ENCODE measurements at regions not wholly inside any gene's neighbourhood (a gene's known extent, or its start where the extent isn't known, plus 50 kb on each side); places are given as distances from the start of the nearest gene placed in this dataset.

DNA sequence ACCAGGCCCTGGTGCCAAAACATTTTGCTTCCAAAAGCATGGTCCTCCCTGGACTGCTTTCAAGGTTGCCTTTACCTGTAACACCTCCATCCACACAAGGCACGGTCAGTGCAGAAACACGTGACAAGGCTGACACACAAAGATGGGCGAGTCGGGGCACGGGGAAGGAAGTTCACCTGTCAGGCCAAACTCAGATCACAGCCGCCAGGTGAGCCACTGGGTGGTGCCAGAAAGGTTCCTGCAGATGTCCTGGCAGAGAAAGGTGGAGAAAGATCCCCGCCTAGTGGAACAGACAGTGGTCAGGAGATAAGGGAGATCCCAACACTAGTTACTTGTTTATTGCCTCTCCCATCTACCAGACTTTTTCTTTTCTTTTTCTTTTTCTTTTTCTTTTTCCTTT lies 155.3 kb downstream of the AIPL1 start:
- Histone ChIP-seq H3K4me3 (ENCODE audit: low read depth in 1 of 2, low read length in 2 of 2) (no peak overlapping the region), H3K36me3 (ENCODE audit: control insufficient read depth in 2 of 2, insufficient read depth in 2 of 2, low read length in 1 of 2) (no peaks in the 10 kb centered on the region), H3K4me1 (ENCODE audit: control insufficient read depth in 2 of 2, insufficient read depth in 2 of 2, low read length in 1 of 2) (no peaks in the 10 kb centered on the region), H3K9me3 (ENCODE audit: control insufficient read depth in 2 of 2, insufficient read depth in 1 of 2, low read depth in 1 of 2, low read length in 1 of 2) (no peaks in the 10 kb centered on the region), H3K27ac (ENCODE audit: low read depth in 2 of 2, low read length in 1 of 2) (no peak overlapping the region), H3K27me3 (ENCODE audit: control insufficient read depth in 1 of 2, insufficient read depth in 2 of 2, low read length in 2 of 2) (no peaks in the 10 kb centered on the region)
- 23 to 28% methylated on average over 7 of the region's 7 CpGs for WGBS, 2 donors

- no peaks in the 10 kb centered on the region for H3K4me1 ChIP-seq (ENCODE audit: control insufficient read depth in 2 of 2, insufficient read depth in 2 of 2, low read length in 1 of 2)
- 78 to 82% methylated on average over 4 of the region's 4 CpGs for WGBS, 2 donors
- H3K36me3 ChIP-seq (ENCODE audit: control insufficient read depth in 2 of 2, insufficient read depth in 2 of 2, low read length in 1 of 2), result no peaks in the 10 kb centered on the region
- no peaks in the 10 kb centered on the region for H3K27me3 ChIP-seq (ENCODE audit: control insufficient read depth in 1 of 2, insufficient read depth in 2 of 2, low read length in 2 of 2)
- no peaks in the 10 kb centered on the region for H3K9me3 ChIP-seq (ENCODE audit: control insufficient read depth in 2 of 2, insufficient read depth in 1 of 2, low read depth in 1 of 2, low read length in 1 of 2)
- H3K27ac ChIP-seq (ENCODE audit: low read depth in 2 of 2, low read length in 1 of 2), result no peak overlapping the region
- no peak overlapping the region for H3K4me3 ChIP-seq (ENCODE audit: low read depth in 1 of 2, low read length in 2 of 2)
Observed at GRCh38 chr17:6278376-6278775, 156.5 kb downstream of the AIPL1 start.

DNA sequence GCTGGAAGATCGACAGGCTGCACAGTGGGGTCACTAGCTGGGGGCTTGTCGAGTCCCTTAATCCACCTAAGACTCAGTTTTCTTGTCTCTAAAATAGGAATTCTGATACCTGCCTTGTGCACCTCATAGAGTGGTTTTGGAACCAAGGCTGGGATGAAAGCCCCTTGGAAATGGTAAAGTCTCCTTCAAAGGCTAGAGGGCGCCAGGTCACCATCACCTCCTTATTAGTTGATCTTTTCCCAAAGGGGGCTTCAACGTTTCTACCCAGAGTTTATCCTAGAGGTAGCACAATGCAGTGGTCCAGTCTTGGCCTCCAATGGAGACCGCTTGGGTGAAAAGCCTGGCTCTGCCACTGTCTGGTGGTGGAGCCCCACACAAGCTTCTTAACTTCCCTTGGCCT lies 158.2 kb downstream of the AIPL1 start:
- Histone ChIP-seq H3K36me3 (ENCODE audit: control insufficient read depth in 2 of 2, insufficient read depth in 2 of 2, low read length in 1 of 2) (no peaks in the 10 kb centered on the region), H3K4me1 (ENCODE audit: control insufficient read depth in 2 of 2, insufficient read depth in 2 of 2, low read length in 1 of 2) (no peaks in the 10 kb centered on the region), H3K27me3 (ENCODE audit: control insufficient read depth in 1 of 2, insufficient read depth in 2 of 2, low read length in 2 of 2) (no peaks in the 10 kb centered on the region), H3K27ac (ENCODE audit: low read depth in 2 of 2, low read length in 1 of 2) (no peak overlapping the region), H3K4me3 (ENCODE audit: low read depth in 1 of 2, low read length in 2 of 2) (no peak overlapping the region), H3K9me3 (ENCODE audit: control insufficient read depth in 2 of 2, insufficient read depth in 1 of 2, low read depth in 1 of 2, low read length in 1 of 2) (no peaks in the 10 kb centered on the region)
- 54 to 59% methylated on average over 5 of the region's 5 CpGs for WGBS, 2 donors

DNA sequence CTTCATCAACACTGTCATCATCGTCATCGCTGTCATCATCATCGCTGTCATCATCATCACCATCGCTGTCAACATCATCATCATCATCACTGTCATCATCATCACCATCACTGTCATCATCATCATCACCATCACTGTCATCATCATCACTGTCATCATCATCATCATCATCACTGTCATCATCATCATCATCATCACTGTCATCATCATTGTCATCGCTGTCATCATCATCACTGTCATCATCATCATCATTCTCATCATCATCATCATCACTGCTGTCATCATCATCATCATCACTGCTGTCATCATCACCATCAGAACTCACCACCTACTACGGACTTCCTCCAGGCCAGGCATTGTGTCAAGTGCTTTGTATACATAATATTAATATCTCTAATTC lies 160.6 kb downstream of the AIPL1 start:
- WGBS, 2 donors, result 83 to 88% methylated on average over 6 of the region's 6 CpGs
- no peaks in the 10 kb centered on the region for H3K36me3 ChIP-seq (ENCODE audit: control insufficient read depth in 2 of 2, insufficient read depth in 2 of 2, low read length in 1 of 2)
- no peak overlapping the region for H3K4me3 ChIP-seq (ENCODE audit: low read depth in 1 of 2, low read length in 2 of 2)
- no peaks in the 10 kb centered on the region for H3K9me3 ChIP-seq (ENCODE audit: control insufficient read depth in 2 of 2, insufficient read depth in 1 of 2, low read depth in 1 of 2, low read length in 1 of 2)
- H3K4me1 ChIP-seq (ENCODE audit: control insufficient read depth in 2 of 2, insufficient read depth in 2 of 2, low read length in 1 of 2), result no peaks in the 10 kb centered on the region
- no peak overlapping the region for H3K27ac ChIP-seq (ENCODE audit: low read depth in 2 of 2, low read length in 1 of 2)
- H3K27me3 ChIP-seq (ENCODE audit: control insufficient read depth in 1 of 2, insufficient read depth in 2 of 2, low read length in 2 of 2), result no peaks in the 10 kb centered on the region

DNA sequence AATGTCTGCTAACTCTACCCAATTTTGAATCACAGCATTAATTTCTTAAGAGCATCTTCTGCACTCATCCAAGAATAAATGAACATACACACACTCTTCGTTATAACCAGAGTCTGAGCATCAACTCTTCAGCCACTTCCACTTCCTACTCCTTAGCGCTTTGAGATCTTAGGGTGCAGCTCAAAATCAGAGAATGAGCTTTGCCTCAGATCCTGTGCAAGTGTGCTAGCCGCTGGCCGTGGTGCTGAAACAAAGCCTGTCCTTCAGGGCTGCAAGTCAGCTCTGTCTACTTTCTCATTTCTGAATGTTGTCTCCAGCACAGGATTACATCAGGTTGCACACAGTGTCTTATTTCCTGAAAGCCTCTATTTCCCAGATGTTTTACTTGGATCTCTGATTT lies 165.4 kb downstream of the AIPL1 start:
- no peak overlapping the region for H3K4me3 ChIP-seq (ENCODE audit: low read depth in 1 of 2, low read length in 2 of 2)
- H3K36me3 ChIP-seq (ENCODE audit: control insufficient read depth in 2 of 2, insufficient read depth in 2 of 2, low read length in 1 of 2), result no peaks in the 10 kb centered on the region
- H3K27me3 ChIP-seq (ENCODE audit: control insufficient read depth in 1 of 2, insufficient read depth in 2 of 2, low read length in 2 of 2), result no peaks in the 10 kb centered on the region
- WGBS, 2 donors, result 9% methylated on average over 4 of the region's 4 CpGs
- H3K4me1 ChIP-seq (ENCODE audit: control insufficient read depth in 2 of 2, insufficient read depth in 2 of 2, low read length in 1 of 2), result no peaks in the 10 kb centered on the region
- H3K27ac ChIP-seq (ENCODE audit: low read depth in 2 of 2, low read length in 1 of 2), result no peak overlapping the region
- no peaks in the 10 kb centered on the region for H3K9me3 ChIP-seq (ENCODE audit: control insufficient read depth in 2 of 2, insufficient read depth in 1 of 2, low read depth in 1 of 2, low read length in 1 of 2)

DNA sequence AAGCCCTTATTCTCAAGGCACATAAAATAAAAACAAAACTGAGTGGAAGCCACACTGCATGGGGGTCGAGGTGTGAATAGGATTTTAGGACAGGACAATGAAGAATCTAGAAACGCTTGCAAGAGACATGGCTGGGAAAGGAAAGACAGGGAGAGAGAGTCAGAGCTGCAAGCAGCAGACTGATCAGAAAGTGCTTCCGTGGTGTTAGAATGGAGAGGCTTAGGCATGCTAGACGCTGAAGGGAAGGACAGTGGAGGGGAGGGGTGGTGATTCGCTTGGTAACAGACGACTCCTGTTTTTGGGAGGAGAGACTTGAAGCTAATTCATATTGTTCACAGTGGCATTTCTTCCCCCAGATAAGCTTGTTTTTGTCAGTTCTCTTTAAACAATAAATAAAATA lies 173.5 kb downstream of the AIPL1 start:
- H3K4me1 ChIP-seq (ENCODE audit: control insufficient read depth in 2 of 2, insufficient read depth in 2 of 2, low read length in 1 of 2), result no peaks in the 10 kb centered on the region
- 23 to 27% methylated on average over 6 of the region's 6 CpGs for WGBS, 2 donors
- no peaks in the 10 kb centered on the region for H3K27me3 ChIP-seq (ENCODE audit: control insufficient read depth in 1 of 2, insufficient read depth in 2 of 2, low read length in 2 of 2)
- H3K36me3 ChIP-seq (ENCODE audit: control insufficient read depth in 2 of 2, insufficient read depth in 2 of 2, low read length in 1 of 2), result no peaks in the 10 kb centered on the region
- H3K9me3 ChIP-seq (ENCODE audit: control insufficient read depth in 2 of 2, insufficient read depth in 1 of 2, low read depth in 1 of 2, low read length in 1 of 2), result no peaks in the 10 kb centered on the region
- H3K4me3 ChIP-seq (ENCODE audit: low read depth in 1 of 2, low read length in 2 of 2), result no peak overlapping the region
- H3K27ac ChIP-seq (ENCODE audit: low read depth in 2 of 2, low read length in 1 of 2), result no peak overlapping the region

DNA sequence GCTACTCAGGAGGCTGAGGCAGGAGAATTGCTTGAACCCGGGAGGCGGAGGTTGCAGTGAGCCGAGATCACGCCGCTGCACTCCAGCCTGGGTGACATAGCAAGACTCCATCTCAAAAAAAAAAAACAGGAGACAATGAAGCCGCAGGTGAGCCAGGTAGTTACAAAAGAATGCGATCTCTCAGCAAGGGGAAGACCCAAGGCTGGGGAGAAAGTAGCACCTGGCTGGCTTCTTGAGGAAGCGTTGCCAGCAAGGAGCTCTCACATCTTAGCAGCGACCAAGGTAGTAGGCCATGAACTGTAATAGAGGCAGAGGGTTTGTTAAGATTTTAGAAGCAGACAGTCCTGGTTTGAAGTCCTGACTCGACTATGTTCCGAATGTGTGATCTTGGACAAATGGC lies 175.0 kb downstream of the AIPL1 start:
- WGBS, 2 donors, result 74 to 81% methylated on average over 10 to 11 of the region's 11 CpGs
- Histone ChIP-seq H3K9me3 (ENCODE audit: control insufficient read depth in 2 of 2, insufficient read depth in 1 of 2, low read depth in 1 of 2, low read length in 1 of 2) (no peaks in the 10 kb centered on the region), H3K27me3 (ENCODE audit: control insufficient read depth in 1 of 2, insufficient read depth in 2 of 2, low read length in 2 of 2) (no peaks in the 10 kb centered on the region), H3K4me1 (ENCODE audit: control insufficient read depth in 2 of 2, insufficient read depth in 2 of 2, low read length in 1 of 2) (no peaks in the 10 kb centered on the region), H3K36me3 (ENCODE audit: control insufficient read depth in 2 of 2, insufficient read depth in 2 of 2, low read length in 1 of 2) (no peaks in the 10 kb centered on the region), H3K27ac (ENCODE audit: low read depth in 2 of 2, low read length in 1 of 2) (no peak overlapping the region), H3K4me3 (ENCODE audit: low read depth in 1 of 2, low read length in 2 of 2) (no peak overlapping the region)

DNA sequence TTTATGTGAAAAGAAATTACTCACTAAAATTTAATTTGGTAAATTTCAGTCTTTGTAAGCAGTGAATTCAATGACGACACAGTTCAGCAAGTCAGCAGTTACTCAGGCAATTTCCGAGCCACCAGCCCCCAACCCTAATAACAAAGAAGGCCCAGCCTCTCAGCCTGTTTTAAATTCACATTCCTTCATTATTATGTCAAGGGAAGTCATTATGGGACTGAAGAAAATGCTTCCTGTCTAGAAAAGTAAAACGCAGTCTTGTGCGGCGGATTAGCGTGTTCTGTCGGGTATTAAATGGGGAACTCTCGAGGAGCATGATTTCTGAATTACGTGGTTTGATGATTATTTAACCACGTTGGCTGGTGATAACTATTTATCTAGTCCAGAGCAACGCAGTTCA lies 177.6 kb downstream of the AIPL1 start:
- no peaks in the 10 kb centered on the region for H3K36me3 ChIP-seq (ENCODE audit: control insufficient read depth in 2 of 2, insufficient read depth in 2 of 2, low read length in 1 of 2)
- no peaks in the 10 kb centered on the region for H3K4me1 ChIP-seq (ENCODE audit: control insufficient read depth in 2 of 2, insufficient read depth in 2 of 2, low read length in 1 of 2)
- WGBS, 2 donors, result 23 to 30% methylated on average over 11 of the region's 11 CpGs
- no peak overlapping the region for H3K27ac ChIP-seq (ENCODE audit: low read depth in 2 of 2, low read length in 1 of 2)
- no peaks in the 10 kb centered on the region for H3K27me3 ChIP-seq (ENCODE audit: control insufficient read depth in 1 of 2, insufficient read depth in 2 of 2, low read length in 2 of 2)
- H3K4me3 ChIP-seq (ENCODE audit: low read depth in 1 of 2, low read length in 2 of 2), result no peak overlapping the region
- H3K9me3 ChIP-seq (ENCODE audit: control insufficient read depth in 2 of 2, insufficient read depth in 1 of 2, low read depth in 1 of 2, low read length in 1 of 2), result no peaks in the 10 kb centered on the region

- H3K27me3 ChIP-seq (ENCODE audit: control insufficient read depth in 1 of 2, insufficient read depth in 2 of 2, low read length in 2 of 2), result no peaks in the 10 kb centered on the region
- no peaks in the 10 kb centered on the region for H3K36me3 ChIP-seq (ENCODE audit: control insufficient read depth in 2 of 2, insufficient read depth in 2 of 2, low read length in 1 of 2)
- no peak overlapping the region for H3K27ac ChIP-seq (ENCODE audit: low read depth in 2 of 2, low read length in 1 of 2)
- no peaks in the 10 kb centered on the region for H3K4me1 ChIP-seq (ENCODE audit: control insufficient read depth in 2 of 2, insufficient read depth in 2 of 2, low read length in 1 of 2)
- H3K9me3 ChIP-seq (ENCODE audit: control insufficient read depth in 2 of 2, insufficient read depth in 1 of 2, low read depth in 1 of 2, low read length in 1 of 2), result no peaks in the 10 kb centered on the region
- H3K4me3 ChIP-seq (ENCODE audit: low read depth in 1 of 2, low read length in 2 of 2), result no peak overlapping the region
Observed at GRCh38 chr17:6255322-6255721, 179.6 kb downstream of the AIPL1 start.

DNA sequence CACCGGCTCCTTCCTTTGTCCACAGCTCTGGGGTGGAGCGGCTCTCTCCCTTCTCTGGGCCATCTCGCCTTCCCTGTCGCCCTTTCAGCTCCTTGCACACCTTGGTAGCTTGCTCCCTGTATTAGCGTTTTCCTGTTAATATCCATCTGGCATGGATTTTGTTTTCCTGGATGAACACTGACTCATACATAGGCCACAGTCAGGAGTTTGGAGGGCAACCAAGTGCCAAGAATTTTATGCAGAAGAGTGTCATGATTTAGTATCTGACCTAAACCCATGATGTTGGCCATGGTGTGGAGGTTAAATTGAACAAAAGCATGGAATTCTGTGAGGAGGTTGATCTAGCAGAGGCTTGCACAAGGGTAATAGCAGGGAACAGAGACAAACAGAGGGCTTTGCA lies 180.9 kb downstream of the AIPL1 start:
- H3K27ac ChIP-seq (ENCODE audit: low read depth in 2 of 2, low read length in 1 of 2), result no peak overlapping the region
- WGBS, 2 donors, result 56 to 70% methylated on average over 5 of the region's 5 CpGs
- no peaks in the 10 kb centered on the region for H3K9me3 ChIP-seq (ENCODE audit: control insufficient read depth in 2 of 2, insufficient read depth in 1 of 2, low read depth in 1 of 2, low read length in 1 of 2)
- no peaks in the 10 kb centered on the region for H3K36me3 ChIP-seq (ENCODE audit: control insufficient read depth in 2 of 2, insufficient read depth in 2 of 2, low read length in 1 of 2)
- H3K4me3 ChIP-seq (ENCODE audit: low read depth in 1 of 2, low read length in 2 of 2), result no peak overlapping the region
- no peaks in the 10 kb centered on the region for H3K27me3 ChIP-seq (ENCODE audit: control insufficient read depth in 1 of 2, insufficient read depth in 2 of 2, low read length in 2 of 2)
- H3K4me1 ChIP-seq (ENCODE audit: control insufficient read depth in 2 of 2, insufficient read depth in 2 of 2, low read length in 1 of 2), result no peaks in the 10 kb centered on the region
